GM23248 (cell line): ENCODE measurements at regions not wholly inside any gene's neighbourhood (a gene's known extent, or its start where the extent isn't known, plus 50 kb on each side); places are given as distances from the start of the nearest gene placed in this dataset. TPM values are rescaled to one million over a fixed set of nuclear protein-coding genes. Genes with fewer than 3 reads are reported as not detected.

Experiments
- DNase-seq: peaks from one replicate; pipeline ENCODE4 v3.0.0-alpha.2; 2015
- H2AFZ ChIP-seq: fragments of 200-600 bp; sonication (generic); 2 replicates; pipeline ENCODE4 v1.6.1; 2016; ENCODE audit warnings: antibody characterized with exemption
- H3F3A ChIP-seq: fragments of 200-600 bp; sonication (generic); 2 replicates; pipeline ENCODE4 v1.6.1; 2016; ENCODE audit warnings: mild to moderate bottlenecking, antibody characterized with exemption, mixed run types; ENCODE audit not compliant: insufficient read depth
- H3K27ac ChIP-seq: fragments of 200-600 bp; sonication (generic); 2 replicates; pipeline ENCODE4 v1.5.1; 2016; ENCODE audit warnings: mild to moderate bottlenecking
- H3K27me3 ChIP-seq: fragments of 200-600 bp; sonication (generic); replicated peaks from 2 replicates; pipeline ENCODE4 v1.6.1; 2016; ENCODE audit warnings: mild to moderate bottlenecking; ENCODE audit not compliant: insufficient read depth
- H3K36me3 ChIP-seq: fragments of 200-600 bp; sonication (generic); 2 replicates; pipeline ENCODE4 v1.6.1; 2016; ENCODE audit warnings: low read depth, mild to moderate bottlenecking
- H3K4me1 ChIP-seq: fragments of 200-600 bp; sonication (generic); 2 replicates; pipeline ENCODE4 v1.6.1; 2016; ENCODE audit warnings: mild to moderate bottlenecking; ENCODE audit not compliant: insufficient read depth
- H3K4me2 ChIP-seq: fragments of 200-600 bp; sonication (generic); one replicate; pipeline ENCODE4 v1.6.1; 2016; ENCODE audit warnings: mild to moderate bottlenecking; ENCODE audit not compliant: unreplicated experiment
- H3K4me3 ChIP-seq: fragments of 200-600 bp; sonication (generic); 2 replicates; pipeline ENCODE4 v1.5.1; 2016; ENCODE audit warnings: mild to moderate bottlenecking
- H3K79me2 ChIP-seq: fragments of 200-600 bp; sonication (generic); 2 replicates; pipeline ENCODE4 v1.6.1; 2016; ENCODE audit warnings: mild to moderate bottlenecking; ENCODE audit not compliant: insufficient read depth
- H3K9ac ChIP-seq: fragments of 200-600 bp; sonication (generic); 2 replicates; pipeline ENCODE4 v1.6.1; 2016; ENCODE audit warnings: mild to moderate bottlenecking
- H3K9me2 ChIP-seq: fragments of 200-600 bp; sonication (generic); 2 replicates; pipeline ENCODE4 v1.6.1; 2016; ENCODE audit warnings: mixed run types, mild to moderate bottlenecking, moderate library complexity; ENCODE audit not compliant: insufficient read depth
- H3K9me3 ChIP-seq: fragments of 200-600 bp; sonication (generic); one replicate; pipeline ENCODE4 v1.6.1; 2017; ENCODE audit warnings: low read depth
- H4K20me1 ChIP-seq: fragments of 200-600 bp; sonication (generic); 2 replicates; pipeline ENCODE4 v1.6.0; 2016; ENCODE audit not compliant: insufficient read depth
- EZH2 ChIP-seq: fragments of 200-600 bp; sonication (generic); IDR thresholded peaks from 2 replicates; pipeline ENCODE4 v1.6.1; 2018; ENCODE audit warnings: antibody characterized with exemption, mild to moderate bottlenecking; ENCODE audit not compliant: insufficient read depth, poor library complexity, severe bottlenecking
- EZH2phosphoT487 ChIP-seq: fragments of 200-600 bp; sonication (generic); IDR thresholded peaks from 2 replicates; pipeline ENCODE4 v1.6.1; 2018; ENCODE audit warnings: antibody characterized with exemption, moderate library complexity, mild to moderate bottlenecking, low read depth; ENCODE audit not compliant: insufficient read depth
- WGBS, 2 experiments: methylation state at CpG; one replicate each; pipeline ENCODE4 v1.1.6; 2015 to 2017; ENCODE audit warnings: low lambda C conversion rate in 2 of 2, low coverage in 1 of 2; ENCODE audit errors: missing lambda C conversion rate in 2 of 2; 5-methylcytosine and 5-hydroxymethylcytosine counted together
- in situ Hi-C: fragments of 300-500 bp; cut with MboI; formaldehyde crosslinking; loops from 2 replicates; pipeline ENCODE4 v1.15.0; 2020
- small RNA-seq: library from RNA; depleted of rRNA; stranded (forward); fragments of <200 nt; gene quantifications from one replicate; pipeline ENCODE3, GENCODE V24; 2014; ENCODE audit warnings: low read depth, low replicate concordance

DNA sequence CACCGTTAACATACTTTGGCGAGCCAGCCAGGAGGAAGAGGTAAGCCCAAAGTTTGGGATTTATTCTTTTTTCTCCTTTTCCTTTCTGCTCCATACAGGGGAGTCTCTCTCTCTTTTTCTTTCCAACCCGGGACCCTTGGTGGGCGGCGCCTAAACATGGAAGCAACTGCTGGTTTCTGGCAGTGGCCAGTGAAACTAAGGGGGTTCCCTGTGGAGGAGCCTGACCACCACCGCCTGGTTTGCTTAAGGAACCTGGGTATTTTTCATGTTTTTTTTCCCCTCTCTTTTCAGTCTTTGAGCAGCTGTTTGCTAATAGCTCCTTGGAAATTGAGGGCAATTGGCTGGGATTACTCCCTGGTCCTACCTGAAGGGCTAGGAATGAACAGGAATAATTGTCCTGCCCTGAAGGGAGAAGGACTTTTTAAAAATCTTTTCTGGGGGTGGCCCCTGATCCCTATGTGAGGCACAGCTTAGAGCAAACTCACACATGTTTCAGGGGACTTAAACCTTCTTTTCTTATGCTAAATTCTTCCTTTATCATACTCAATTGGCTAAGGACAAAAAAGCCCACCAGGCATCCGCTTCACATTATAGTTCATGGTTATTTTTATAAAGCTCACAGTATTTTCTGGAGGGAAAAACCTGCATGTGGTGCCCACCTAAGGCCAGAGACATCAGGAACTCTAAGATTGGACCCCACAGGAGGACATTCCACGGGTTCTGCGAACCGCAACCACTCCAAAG lies 61.3 kb upstream of the PLD5 start:
- H3K36me3 ChIP-seq, result no peaks in the 10 kb centered on the region
- H2AFZ ChIP-seq, result no peak overlapping the region
- H3F3A ChIP-seq, result no peaks in the 10 kb centered on the region
- H3K27me3 ChIP-seq, result no peaks in the 10 kb centered on the region
- WGBS, 2 experiments, result 52 to 56% methylated on average over 10 of the region's 10 CpGs
- H3K9ac ChIP-seq, result no peak overlapping the region
- no peak for DNase-seq
- no peak overlapping the region for H3K27ac ChIP-seq
- no peaks in the 10 kb centered on the region for H3K4me1 ChIP-seq
- H3K9me2 ChIP-seq, result no peaks in the 10 kb centered on the region
- TF ChIP-seq EZH2, result no peak
- TF ChIP-seq EZH2phosphoT487, result no peak
- no peaks in the 10 kb centered on the region for H4K20me1 ChIP-seq
- in situ Hi-C loops, result no loop called here
- no peaks in the 10 kb centered on the region for H3K79me2 ChIP-seq
- no peak overlapping the region for H3K4me2 ChIP-seq
- no peak overlapping the region for H3K4me3 ChIP-seq
- peaks cover 5% of the 10 kb centered on the region for H3K9me3 ChIP-seq

DNA sequence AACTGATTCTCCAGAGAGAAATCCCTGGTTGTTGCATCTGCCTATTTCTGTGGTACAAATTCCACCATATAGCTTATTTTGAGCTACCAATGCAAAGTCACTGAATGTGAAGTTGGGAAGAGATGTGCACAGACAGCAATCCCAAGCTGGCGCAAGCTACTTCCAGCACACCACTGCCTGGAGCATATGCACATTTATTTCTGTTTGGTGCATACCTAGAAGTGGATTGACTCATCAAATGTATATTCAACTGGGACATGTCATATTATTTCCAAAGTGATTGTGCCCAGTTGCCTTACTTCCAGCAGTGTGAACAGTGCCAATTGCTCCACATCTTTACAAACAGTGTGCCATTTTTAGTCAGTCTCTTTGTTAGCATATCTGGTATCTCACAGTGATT lies 58.2 kb upstream of the PLD5 start:
- Histone ChIP-seq H3K4me3 (no peak overlapping the region), H3K9me2 (no peaks in the 10 kb centered on the region), H3K9me3 (peaks cover 5% of the 10 kb centered on the region), H4K20me1 (no peaks in the 10 kb centered on the region), H3K27me3 (no peaks in the 10 kb centered on the region), H3K4me2 (no peak overlapping the region), H3K79me2 (no peaks in the 10 kb centered on the region), H3F3A (no peaks in the 10 kb centered on the region), H3K36me3 (no peaks in the 10 kb centered on the region), H3K4me1 (no peaks in the 10 kb centered on the region), H2AFZ (no peak overlapping the region), H3K9ac (no peak overlapping the region), H3K27ac (no peak overlapping the region)
- TF ChIP-seq EZH2, result no peak
- no peak for TF ChIP-seq EZH2phosphoT487
- in situ Hi-C loops, result no loop called here
- 26 to 40% methylated on average over 1 of the region's 1 CpG for WGBS, 2 experiments
- DNase-seq, result no peak

GRCh38 chr1:242579528-242580235 lies 55.2 kb upstream of the PLD5 start:
- Histone ChIP-seq H3K4me2 (no peak overlapping the region), H4K20me1 (no peaks in the 10 kb centered on the region), H3K4me3 (no peak overlapping the region), H3K9me2 (no peaks in the 10 kb centered on the region), H3F3A (no peaks in the 10 kb centered on the region), H3K9me3 (peaks cover 5% of the 10 kb centered on the region), H3K79me2 (no peaks in the 10 kb centered on the region), H2AFZ (no peak overlapping the region), H3K4me1 (no peaks in the 10 kb centered on the region), H3K9ac (no peak overlapping the region), H3K27ac (no peak overlapping the region), H3K27me3 (no peaks in the 10 kb centered on the region), H3K36me3 (no peaks in the 10 kb centered on the region)
- no peak for DNase-seq
- TF ChIP-seq EZH2 (no peak), EZH2phosphoT487 (no peak)
- in situ Hi-C loops, result no loop called here
- 6 to 11% methylated on average over 2 of the region's 2 CpGs for WGBS, 2 experiments

Small RNA genes lying in the stretch of these regions (small RNA-seq; reads per million reads assigned to genes)
- not detected for gene AL603825.1
